H1 (cell line): ENCODE measurements at regions not wholly inside any gene's neighbourhood (a gene's known extent, or its start where the extent isn't known, plus 50 kb on each side); places are given as distances from the start of the nearest gene placed in this dataset.
"Not testable (repeated sequence)": the region's sequence is repeated elsewhere in the genome, so short reads cannot be mapped to it uniquely, and the experiment has no call there.

Source experiments
- CBX5 ChIP-seq: fragments of 300-800, 300-1000 bp; sonication (generic); IDR thresholded peaks from 2 replicates; pipeline ENCODE4 v1.7.1; 2016; ENCODE audit warnings: antibody characterized with exemption, low read length, low read depth
- CREB1 ChIP-seq: IDR thresholded peaks from 2 replicates; pipeline ENCODE4 v1.6.1; 2012; ENCODE audit warnings: inconsistent platforms
- EP300 ChIP-seq, 2 experiments: IDR thresholded peaks; 1 replicate in 1 of 2; 2 replicates in 1 of 2; pipeline ENCODE4 v1.6.1; 2011 to 2012; ENCODE audit warnings: low read depth in 2 of 2, low read length in 2 of 2, mild to moderate bottlenecking in 2 of 2, borderline replicate concordance in 1 of 2, inconsistent platforms in 1 of 2, moderate library complexity in 1 of 2
- EZH2 ChIP-seq: fragments of 200-600 bp; sonication (generic); IDR thresholded peaks from 2 replicates; pipeline ENCODE4 v1.7.1; 2012; ENCODE audit warnings: low read depth, mild to moderate bottlenecking, moderate library complexity, low read length, inconsistent platforms; ENCODE audit not compliant: severe bottlenecking
- JUND ChIP-seq: IDR thresholded peaks from 2 replicates; pipeline ENCODE4 v1.6.1; 2011; ENCODE audit warnings: mild to moderate bottlenecking, improper control_type of control experiment, low read length
- NRF1 ChIP-seq: IDR thresholded peaks from 2 replicates; pipeline ENCODE4 v1.6.1; 2011; ENCODE audit warnings: mild to moderate bottlenecking, low read depth, low read length, improper control_type of control experiment
- POLR2A ChIP-seq, 2 experiments: IDR thresholded peaks; 1 replicate in 1 of 2; 2 replicates in 1 of 2; pipeline ENCODE4 v1.6.1; 2011; ENCODE audit warnings: low read depth in 2 of 2, low read length in 2 of 2, mild to moderate bottlenecking in 2 of 2; ENCODE audit errors: control extremely low read depth in 1 of 2
- POLR2AphosphoS5 ChIP-seq: IDR thresholded peaks from 2 replicates; pipeline ENCODE4 v1.6.1; 2011; ENCODE audit warnings: low read depth, low read length
- SAP30 ChIP-seq: fragments of 300-600 bp; sonication (generic); IDR thresholded peaks from 2 replicates; pipeline ENCODE4 v1.7.1; 2012; ENCODE audit warnings: low read length, moderate library complexity, mild to moderate bottlenecking, inconsistent platforms; ENCODE audit not compliant: insufficient read depth, insufficient replicate concordance
- SIRT6 ChIP-seq: IDR thresholded peaks from one replicate; pipeline ENCODE4 v1.7.1; 2012; ENCODE audit warnings: low read length, inconsistent platforms
- SP1 ChIP-seq: IDR thresholded peaks from 2 replicates; pipeline ENCODE4 v1.6.1; 2011; ENCODE audit warnings: low read depth, low read length
- TF ChIP-seq, protein P1 (sequence below), 3 experiments: IDR thresholded peaks; 1 replicate in 2 of 3; 2 replicates in 1 of 3; pipeline versions ENCODE4 v1.5.1 to v1.6.1; 2011; ENCODE audit warnings: low read length in 3 of 3, mild to moderate bottlenecking in 3 of 3, inconsistent platforms in 2 of 3, low read depth in 1 of 3, moderate library complexity in 1 of 3; ENCODE audit not compliant: insufficient read depth in 1 of 3; ENCODE audit errors: control extremely low read depth in 1 of 3

DNA sequence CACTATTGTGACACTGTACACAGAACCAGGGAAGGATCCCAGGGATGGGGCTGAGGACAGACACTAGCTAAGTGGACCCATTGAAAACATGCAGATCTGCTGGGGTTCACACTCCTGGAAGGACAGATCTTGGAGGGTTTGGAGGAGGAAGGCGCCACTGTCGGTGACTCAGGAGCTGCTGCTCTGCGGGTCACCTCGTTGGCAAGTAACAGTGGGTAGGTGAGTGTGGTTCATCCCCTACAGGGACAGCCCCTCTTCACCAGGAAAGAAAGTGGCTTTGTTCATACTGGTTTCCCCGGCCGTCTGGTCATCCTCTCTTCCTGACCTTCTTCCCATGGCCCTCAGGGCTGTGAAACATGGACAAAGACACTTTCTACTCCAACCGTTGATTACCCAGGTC lies 100.3 kb downstream of the OR4M2 start:
- TF ChIP-seq, protein P1, sequence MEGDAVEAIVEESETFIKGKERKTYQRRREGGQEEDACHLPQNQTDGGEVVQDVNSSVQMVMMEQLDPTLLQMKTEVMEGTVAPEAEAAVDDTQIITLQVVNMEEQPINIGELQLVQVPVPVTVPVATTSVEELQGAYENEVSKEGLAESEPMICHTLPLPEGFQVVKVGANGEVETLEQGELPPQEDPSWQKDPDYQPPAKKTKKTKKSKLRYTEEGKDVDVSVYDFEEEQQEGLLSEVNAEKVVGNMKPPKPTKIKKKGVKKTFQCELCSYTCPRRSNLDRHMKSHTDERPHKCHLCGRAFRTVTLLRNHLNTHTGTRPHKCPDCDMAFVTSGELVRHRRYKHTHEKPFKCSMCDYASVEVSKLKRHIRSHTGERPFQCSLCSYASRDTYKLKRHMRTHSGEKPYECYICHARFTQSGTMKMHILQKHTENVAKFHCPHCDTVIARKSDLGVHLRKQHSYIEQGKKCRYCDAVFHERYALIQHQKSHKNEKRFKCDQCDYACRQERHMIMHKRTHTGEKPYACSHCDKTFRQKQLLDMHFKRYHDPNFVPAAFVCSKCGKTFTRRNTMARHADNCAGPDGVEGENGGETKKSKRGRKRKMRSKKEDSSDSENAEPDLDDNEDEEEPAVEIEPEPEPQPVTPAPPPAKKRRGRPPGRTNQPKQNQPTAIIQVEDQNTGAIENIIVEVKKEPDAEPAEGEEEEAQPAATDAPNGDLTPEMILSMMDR (IDR thresholded peaks at IDR 0.05; ENCODE audit: control extremely low read depth in 1 of 3, insufficient read depth in 1 of 3, low read depth in 1 of 3, low read length in 3 of 3): not testable (repeated sequence)
- TF ChIP-seq SAP30; CREB1; POLR2A (IDR thresholded peaks at IDR 0.05; ENCODE audit: control extremely low read depth in 1 of 2, low read depth in 2 of 2, low read length in 2 of 2); POLR2AphosphoS5; EZH2; JUND; SIRT6; SP1; NRF1; CBX5; EP300 (IDR thresholded peaks at IDR 0.05; ENCODE audit: borderline replicate concordance in 1 of 2, low read depth in 2 of 2, low read length in 2 of 2): not testable (repeated sequence)
